A673 (cell line): ENCODE measurements at regions not wholly inside any gene's neighbourhood (a gene's known extent, or its start where the extent isn't known, plus 50 kb on each side); places are given as distances from the start of the nearest gene placed in this dataset.

Experiments used
- BruUV-seq: library from RNA; stranded (reverse); fragments of 400-500 nt; replicated peaks from 2 replicates; lab custom pipeline; 2021; lab: Mats Ljungman, UMichigan
- CTCF ChIA-PET: fragments of 300-600 bp; sonication (Branson Sonifier 250); formaldehyde crosslinking; loops from one replicate; lab custom pipeline; 2022; ENCODE audit warnings: antibody characterized with exemption; lab: Charles Lee
- POLR2A ChIA-PET: fragments of 300-600 bp; sonication (Branson Sonifier 250); formaldehyde crosslinking; loops from one replicate; lab custom pipeline; 2022; ENCODE audit warnings: antibody characterized with exemption; ENCODE audit not compliant: low non-redundant PET; lab: Charles Lee
- DNase-seq: peaks from one replicate; pipeline ENCODE4 v3.0.0-alpha.2; 2015; ENCODE audit warnings: low spot score
- H3K27ac ChIP-seq: fragments of 200-600 bp; sonication (generic); 2 replicates; pipeline ENCODE4 v1.5.1; 2016; ENCODE audit warnings: mixed run types, low read depth, mild to moderate bottlenecking, mixed read lengths, antibody characterized with exemption, low read length; ENCODE audit not compliant: poor library complexity, severe bottlenecking
- H3K27me3 ChIP-seq: fragments of 200-600 bp; sonication (generic); replicated peaks from 2 replicates; pipeline ENCODE4 v1.6.1; 2017; ENCODE audit warnings: mixed run types, low read depth, mild to moderate bottlenecking, mixed read lengths, antibody characterized with exemption, low read length; ENCODE audit not compliant: insufficient read depth, poor library complexity
- H3K36me3 ChIP-seq: fragments of 200-600 bp; sonication (generic); 2 replicates; pipeline ENCODE4 v1.6.1; 2016; ENCODE audit warnings: mixed run types, mild to moderate bottlenecking, mixed read lengths, antibody characterized with exemption, low read length; ENCODE audit not compliant: insufficient read depth, poor library complexity, severe bottlenecking
- H3K4me1 ChIP-seq: fragments of 200-600 bp; sonication (generic); 2 replicates; pipeline ENCODE4 v1.6.1; 2017; ENCODE audit warnings: mixed run types, mild to moderate bottlenecking, mixed read lengths, antibody characterized with exemption, low read length; ENCODE audit not compliant: insufficient read depth, poor library complexity, severe bottlenecking
- H3K4me3 ChIP-seq: fragments of 200-600 bp; sonication (generic); 2 replicates; pipeline ENCODE4 v1.5.1; 2016; ENCODE audit warnings: low read depth, mixed run types, mild to moderate bottlenecking, mixed read lengths, low read length; ENCODE audit not compliant: poor library complexity, severe bottlenecking
- H3K9me3 ChIP-seq: fragments of 200-600 bp; sonication (generic); 2 replicates; pipeline ENCODE4 v1.6.1; 2016; ENCODE audit warnings: mixed run types, low read depth, mild to moderate bottlenecking, mixed read lengths, antibody characterized with exemption, low read length; ENCODE audit not compliant: poor library complexity, severe bottlenecking
- EZH2 ChIP-seq: fragments of 200-600 bp; sonication (generic); IDR thresholded peaks from 2 replicates; pipeline ENCODE4 v1.6.1; 2017; ENCODE audit warnings: borderline replicate concordance, low read depth, mild to moderate bottlenecking, mixed read lengths, antibody characterized with exemption, low read length; ENCODE audit not compliant: poor library complexity, severe bottlenecking
- intact Hi-C: fragments of 100-400 bp; cut with micrococcal nuclease; formaldehyde crosslinking; loops from one replicate; pipeline ENCODE4 v1.10.0; 2022; ENCODE audit not compliant: unreplicated experiment
- TF ChIP-seq, protein P1 (sequence below): fragments of 300-800, 200-600 bp; sonication (generic); conservative IDR thresholded peaks from 2 replicates; pipeline ENCODE4 v1.5.1; 2017; ENCODE audit warnings: low read depth, mild to moderate bottlenecking, antibody characterized with exemption, low read length, moderate library complexity, mixed read lengths

DNA sequence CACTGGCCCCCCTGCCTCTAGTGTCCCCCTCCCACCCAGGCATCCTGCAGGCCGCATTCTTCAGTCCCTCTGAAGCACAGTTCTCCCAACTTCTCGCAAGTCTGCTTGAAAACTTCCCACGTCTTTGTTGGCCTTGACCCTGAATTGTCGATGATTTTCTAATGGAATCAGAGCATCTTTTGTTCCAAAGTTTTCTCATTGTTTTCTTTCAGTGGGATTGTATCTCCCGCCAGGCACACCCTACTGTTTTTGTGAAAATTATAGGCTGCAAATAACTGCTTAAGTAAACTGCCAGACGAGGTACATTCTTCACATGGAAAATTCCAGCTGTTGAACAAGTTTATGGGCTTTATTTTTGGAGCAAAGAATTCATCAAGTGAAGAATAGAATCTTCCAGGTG lies 122.6 kb upstream of the SLC25A48 start:
- Histone ChIP-seq H3K9me3 (no peaks in the 10 kb centered on the region), H3K27me3 (no peaks in the 10 kb centered on the region), H3K36me3 (no peaks in the 10 kb centered on the region), H3K27ac (no peak overlapping the region), H3K4me1 (peaks cover 40% of the 10 kb centered on the region), H3K4me3 (no peak overlapping the region)
- POLR2A ChIA-PET = no interaction called here
- CTCF ChIA-PET = no interaction called here
- intact Hi-C loops = no loop called here
- no peak for TF ChIP-seq EZH2
- TF ChIP-seq, protein P1, sequence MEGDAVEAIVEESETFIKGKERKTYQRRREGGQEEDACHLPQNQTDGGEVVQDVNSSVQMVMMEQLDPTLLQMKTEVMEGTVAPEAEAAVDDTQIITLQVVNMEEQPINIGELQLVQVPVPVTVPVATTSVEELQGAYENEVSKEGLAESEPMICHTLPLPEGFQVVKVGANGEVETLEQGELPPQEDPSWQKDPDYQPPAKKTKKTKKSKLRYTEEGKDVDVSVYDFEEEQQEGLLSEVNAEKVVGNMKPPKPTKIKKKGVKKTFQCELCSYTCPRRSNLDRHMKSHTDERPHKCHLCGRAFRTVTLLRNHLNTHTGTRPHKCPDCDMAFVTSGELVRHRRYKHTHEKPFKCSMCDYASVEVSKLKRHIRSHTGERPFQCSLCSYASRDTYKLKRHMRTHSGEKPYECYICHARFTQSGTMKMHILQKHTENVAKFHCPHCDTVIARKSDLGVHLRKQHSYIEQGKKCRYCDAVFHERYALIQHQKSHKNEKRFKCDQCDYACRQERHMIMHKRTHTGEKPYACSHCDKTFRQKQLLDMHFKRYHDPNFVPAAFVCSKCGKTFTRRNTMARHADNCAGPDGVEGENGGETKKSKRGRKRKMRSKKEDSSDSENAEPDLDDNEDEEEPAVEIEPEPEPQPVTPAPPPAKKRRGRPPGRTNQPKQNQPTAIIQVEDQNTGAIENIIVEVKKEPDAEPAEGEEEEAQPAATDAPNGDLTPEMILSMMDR = no peak
- no TSS peak for BruUV-seq
- DNase-seq = no peak

DNA sequence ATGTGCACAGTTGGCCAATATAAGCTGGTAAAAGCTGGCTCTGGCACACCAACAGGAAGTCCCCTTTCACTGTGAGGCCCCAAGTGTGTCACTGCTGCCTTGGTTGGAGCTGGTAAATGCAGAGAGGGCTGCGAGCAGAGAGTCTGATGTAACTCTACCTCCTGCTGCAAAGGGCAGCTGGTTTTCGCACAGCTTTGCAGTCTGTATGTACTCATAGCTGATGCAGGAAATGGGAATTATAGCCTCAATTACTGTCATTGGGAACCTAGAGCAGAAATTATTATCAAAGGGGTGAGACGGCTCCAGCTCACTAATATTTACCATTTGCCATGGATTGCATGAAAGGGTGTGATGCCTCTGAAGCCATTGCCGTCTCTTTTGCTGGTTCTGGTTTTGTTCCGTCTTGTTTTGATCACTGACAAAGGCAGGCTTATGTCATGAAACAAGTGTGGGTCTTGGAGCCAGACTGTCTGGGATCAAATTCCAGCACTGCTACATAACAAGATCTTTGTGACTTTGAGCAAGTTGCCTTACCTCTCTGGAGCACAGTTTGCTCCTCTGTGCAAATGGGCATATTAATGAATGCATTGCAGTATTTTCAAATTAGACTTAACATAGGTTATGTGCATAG lies 124.3 kb upstream of the SLC25A48 start:
- TF ChIP-seq, protein P1 = no peak
- no peak for TF ChIP-seq EZH2

GRCh38 chr5:135709208-135709575 lies 125.3 kb upstream of the SLC25A48 start:
- BruUV-seq = no TSS peak
- POLR2A ChIA-PET = no interaction called here
- H3K36me3 ChIP-seq = no peaks in the 10 kb centered on the region
- no peaks in the 10 kb centered on the region for H3K27me3 ChIP-seq
- intact Hi-C loops = no loop called here
- no peak overlapping the region for H3K4me3 ChIP-seq
- DNase-seq = no peak
- CTCF ChIA-PET = interaction anchor here (0.6 kb wide), 1 partner anchor 152 kb away, joined by 7 read pairs; no protein-coding TSS in a partner anchor
- H3K27ac ChIP-seq = peak overlapping the region; percentile 84
- H3K9me3 ChIP-seq = no peaks in the 10 kb centered on the region
- TF ChIP-seq, protein P1 = no peak
- TF ChIP-seq EZH2 = no peak
- peaks cover 33% of the 10 kb centered on the region for H3K4me1 ChIP-seq

More for the DNA sequence above, 124.3 kb upstream of the SLC25A48 start:
- Histone ChIP-seq H3K4me3 (no peak overlapping the region), H3K36me3 (no peaks in the 10 kb centered on the region), H3K27me3 (no peaks in the 10 kb centered on the region), H3K4me1 (peaks cover 33% of the 10 kb centered on the region), H3K27ac (peak overlapping the region; percentile 84), H3K9me3 (no peaks in the 10 kb centered on the region)
- peak; percentile 91 for DNase-seq
- ChIA-PET CTCF (no interaction called here), POLR2A (interaction anchor here (0.7 kb wide), 1 partner anchor 242 kb away, joined by 3 read pairs; no protein-coding TSS in a partner anchor)
- BruUV-seq = no TSS peak
- intact Hi-C loops = no loop called here
